ENCODE measurements at regions not wholly inside any gene's neighbourhood (a gene's known extent, or its start where the extent isn't known, plus 50 kb on each side); places are given as distances from the start of the nearest gene placed in this dataset.
A peak's percentile ranks its signal among the peaks of the same experiment; 100 is the strongest.

DNA sequence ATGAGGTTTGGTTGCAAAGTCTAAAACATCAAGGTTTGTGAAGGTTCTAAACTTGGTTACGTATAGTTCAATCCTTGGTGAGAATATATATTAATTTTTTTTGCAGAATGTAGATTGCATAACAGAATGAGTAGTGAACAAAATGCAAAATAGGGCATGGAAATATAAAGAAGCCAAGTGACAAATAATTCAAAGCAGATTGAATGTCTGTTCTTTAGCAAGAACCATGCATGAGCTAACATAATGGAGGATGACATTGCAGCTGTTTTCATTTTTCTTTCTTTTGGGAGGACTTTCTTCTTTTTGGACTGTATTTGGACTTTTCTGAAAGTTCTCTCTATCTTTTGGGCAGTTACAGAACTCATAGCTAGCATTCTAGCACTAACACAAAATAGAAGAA is 194.8 kb upstream of the MRPS30 start:
- Mint-ChIP-seq H3K4me3 (ENCODE audit: unreplicated experiment) (no peak overlapping the region), H3K36me3 (ENCODE audit: insufficient read depth, unreplicated experiment) (no peaks in the 10 kb centered on the region), H3K27ac (ENCODE audit: unreplicated experiment) (no peak overlapping the region), H3K9me3 (ENCODE audit: unreplicated experiment) (no peaks in the 10 kb centered on the region), H3K4me1 (ENCODE audit: low read depth, unreplicated experiment) (no peaks in the 10 kb centered on the region), H3K27me3 (ENCODE audit: insufficient read depth, unreplicated experiment) (no peaks in the 10 kb centered on the region)
- no peak for DNase-seq
- H3K27me3 ChIP-seq (replicated peaks; ENCODE audit: control insufficient read depth, insufficient read depth, low read length) = no peaks in the 10 kb centered on the region
- POLR2A ChIA-PET = no interaction called here
- H3K4me1 ChIP-seq = 0 out of 2 replicates have a peak, but pooled peaks cover 8% of the 10 kb centered on the region
- no peak for TF ChIP-seq CTCF (IDR thresholded peaks at IDR 0.05; ENCODE audit: insufficient read depth in 1 of 2, low read depth in 1 of 2, low read length in 1 of 2, severe bottlenecking in 1 of 2, unreplicated experiment in 1 of 2)
- H3K4me3 ChIP-seq (ENCODE audit: low read depth, low read length) = no peak overlapping the region
- no TSS peak for BruUV-seq (replicated peaks)
- intact Hi-C loops (cut with micrococcal nuclease; ENCODE audit: unreplicated experiment) = no loop called here
- CTCF ChIA-PET = no interaction called here
- 0 out of 2 replicates have a peak, but pooled peaks cover 5% of the 10 kb centered on the region for H3K9me3 ChIP-seq
- H3K36me3 ChIP-seq (ENCODE audit: control insufficient read depth, insufficient read depth, low read length) = no peaks in the 10 kb centered on the region

GRCh38 chr5:44605926-44606325 is 202.8 kb upstream of the MRPS30 start:
- Histone ChIP-seq H3K27me3 (replicated peaks; ENCODE audit: control insufficient read depth, insufficient read depth, low read length) (no peaks in the 10 kb centered on the region), H3K4me1 (peaks cover 18% of the 10 kb centered on the region), H3K36me3 (ENCODE audit: control insufficient read depth, insufficient read depth, low read length) (no peaks in the 10 kb centered on the region), H3K4me3 (ENCODE audit: low read depth, low read length) (no peak overlapping the region), H3K9me3 (peaks cover 4% of the 10 kb centered on the region; the same call in 1 of the 2 replicates)
- peak; percentile 66 to 74 for DNase-seq
- ChIA-PET POLR2A (interaction anchor here (1.0 kb wide), 1 partner anchor 10 kb away, joined by 4 read pairs; no protein-coding TSS in a partner anchor), CTCF (no interaction called here)
- Mint-ChIP-seq H3K36me3 (ENCODE audit: insufficient read depth, unreplicated experiment) (no peaks in the 10 kb centered on the region), H3K4me3 (ENCODE audit: unreplicated experiment) (peak overlapping the region; percentile 59), H3K4me1 (ENCODE audit: low read depth, unreplicated experiment) (peaks cover 15% of the 10 kb centered on the region), H3K27me3 (ENCODE audit: insufficient read depth, unreplicated experiment) (no peaks in the 10 kb centered on the region), H3K9me3 (ENCODE audit: unreplicated experiment) (peaks cover 25% of the 10 kb centered on the region), H3K27ac (ENCODE audit: unreplicated experiment) (peak overlapping the region; percentile 30)
- TF ChIP-seq CTCF (IDR thresholded peaks at IDR 0.05; ENCODE audit: insufficient read depth in 1 of 2, low read depth in 1 of 2, low read length in 1 of 2, severe bottlenecking in 1 of 2, unreplicated experiment in 1 of 2) = no peak
- no TSS peak for BruUV-seq (replicated peaks)
- intact Hi-C loops (cut with micrococcal nuclease; ENCODE audit: unreplicated experiment) = no loop called here

DNA sequence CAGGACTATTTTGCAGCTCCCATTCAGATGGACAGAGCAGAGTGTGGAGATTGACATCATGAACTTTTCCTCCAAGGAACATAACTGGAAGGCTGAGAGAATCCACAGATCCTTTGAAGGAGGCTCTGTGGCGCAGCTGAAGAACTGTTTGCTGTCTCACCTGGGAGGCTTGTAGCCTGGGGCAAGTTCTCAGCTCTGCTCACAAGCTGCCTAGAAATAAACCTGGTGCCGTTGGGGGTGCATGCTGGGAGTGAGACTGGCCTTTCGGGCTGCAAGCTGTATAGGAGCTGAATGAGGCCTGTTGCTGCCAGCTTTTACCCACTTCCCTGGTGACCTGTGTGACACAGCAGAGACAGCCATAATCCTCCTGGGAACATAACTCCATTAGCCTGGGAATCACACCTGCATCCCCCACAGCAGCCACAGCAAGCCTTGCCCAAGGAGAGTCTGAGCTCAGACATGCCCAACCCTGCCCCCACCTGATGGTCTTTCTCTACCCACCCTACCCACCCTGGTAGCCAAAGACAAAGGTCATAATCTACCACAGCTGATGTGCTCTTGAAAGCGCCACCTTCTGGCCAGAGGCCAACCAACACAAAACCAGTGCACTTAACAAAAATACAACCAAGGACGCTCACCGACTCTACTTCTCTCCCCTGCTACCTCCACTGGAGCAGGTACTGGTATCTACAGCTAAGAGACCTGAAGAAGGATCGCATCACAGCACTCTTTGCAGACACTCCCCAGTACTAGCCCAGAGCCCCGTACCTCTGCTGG is 205.1 kb upstream of the MRPS30 start:
- Mint-ChIP-seq H3K27me3 (ENCODE audit: insufficient read depth, unreplicated experiment) (no peaks in the 10 kb centered on the region), H3K27ac (ENCODE audit: unreplicated experiment) (no peak overlapping the region), H3K36me3 (ENCODE audit: insufficient read depth, unreplicated experiment) (no peaks in the 10 kb centered on the region), H3K4me3 (ENCODE audit: unreplicated experiment) (no peak overlapping the region), H3K9me3 (ENCODE audit: unreplicated experiment) (peaks cover 22% of the 10 kb centered on the region), H3K4me1 (ENCODE audit: low read depth, unreplicated experiment) (peaks cover 15% of the 10 kb centered on the region)
- H3K4me1 ChIP-seq = peaks cover 18% of the 10 kb centered on the region
- H3K4me3 ChIP-seq (ENCODE audit: low read depth, low read length) = no peak overlapping the region
- no peaks in the 10 kb centered on the region for H3K36me3 ChIP-seq (ENCODE audit: control insufficient read depth, insufficient read depth, low read length)
- TF ChIP-seq CTCF (IDR thresholded peaks at IDR 0.05; ENCODE audit: insufficient read depth in 1 of 2, low read depth in 1 of 2, low read length in 1 of 2, severe bottlenecking in 1 of 2, unreplicated experiment in 1 of 2) = no peak
- H3K27me3 ChIP-seq (replicated peaks; ENCODE audit: control insufficient read depth, insufficient read depth, low read length) = no peaks in the 10 kb centered on the region
- BruUV-seq (replicated peaks) = no TSS peak
- ChIA-PET POLR2A (no interaction called here), CTCF (no interaction called here)
- DNase-seq = peak in 1 of 2 experiments; percentile 33
- H3K9me3 ChIP-seq = peaks cover 4% of the 10 kb centered on the region; the same call in 1 of the 2 replicates
- intact Hi-C loops (cut with micrococcal nuclease; ENCODE audit: unreplicated experiment) = no loop called here

Data from Caco-2 (cell line).